SK-N-SH (cell line): ENCODE measurements at regions not wholly inside any gene's neighbourhood (a gene's known extent, or its start where the extent isn't known, plus 50 kb on each side); places are given as distances from the start of the nearest gene placed in this dataset.

Experiments used
- CTCF ChIP-seq: fragments of 200-600 bp; sonication (generic); IDR thresholded peaks from 2 replicates; pipeline ENCODE4 v1.6.1; 2017; ENCODE audit warnings: antibody characterized with exemption, mild to moderate bottlenecking, moderate library complexity
- JUND ChIP-seq: IDR thresholded peaks from 2 replicates; pipeline ENCODE4 v1.4.0; 2012
- MAX ChIP-seq: IDR thresholded peaks from 2 replicates; pipeline ENCODE4 v1.4.0; 2012; ENCODE audit warnings: low read depth
- POLR2AphosphoS5 ChIP-seq: IDR thresholded peaks from 2 replicates; pipeline ENCODE4 v1.6.1; 2012; ENCODE audit warnings: low read depth, low read length

- no peak for TF ChIP-seq POLR2AphosphoS5
- TF ChIP-seq JUND: no peak
- no peak for TF ChIP-seq CTCF
- TF ChIP-seq MAX: no peak
These were observed 278.6 kb downstream of the ABCC12 start for GRCh38 chr16:47877166-47877565.
